ENCODE measurements at regions not wholly inside any gene's neighbourhood (a gene's known extent, or its start where the extent isn't known, plus 50 kb on each side); places are given as distances from the start of the nearest gene placed in this dataset.

- TF ChIP-seq, protein P1, sequence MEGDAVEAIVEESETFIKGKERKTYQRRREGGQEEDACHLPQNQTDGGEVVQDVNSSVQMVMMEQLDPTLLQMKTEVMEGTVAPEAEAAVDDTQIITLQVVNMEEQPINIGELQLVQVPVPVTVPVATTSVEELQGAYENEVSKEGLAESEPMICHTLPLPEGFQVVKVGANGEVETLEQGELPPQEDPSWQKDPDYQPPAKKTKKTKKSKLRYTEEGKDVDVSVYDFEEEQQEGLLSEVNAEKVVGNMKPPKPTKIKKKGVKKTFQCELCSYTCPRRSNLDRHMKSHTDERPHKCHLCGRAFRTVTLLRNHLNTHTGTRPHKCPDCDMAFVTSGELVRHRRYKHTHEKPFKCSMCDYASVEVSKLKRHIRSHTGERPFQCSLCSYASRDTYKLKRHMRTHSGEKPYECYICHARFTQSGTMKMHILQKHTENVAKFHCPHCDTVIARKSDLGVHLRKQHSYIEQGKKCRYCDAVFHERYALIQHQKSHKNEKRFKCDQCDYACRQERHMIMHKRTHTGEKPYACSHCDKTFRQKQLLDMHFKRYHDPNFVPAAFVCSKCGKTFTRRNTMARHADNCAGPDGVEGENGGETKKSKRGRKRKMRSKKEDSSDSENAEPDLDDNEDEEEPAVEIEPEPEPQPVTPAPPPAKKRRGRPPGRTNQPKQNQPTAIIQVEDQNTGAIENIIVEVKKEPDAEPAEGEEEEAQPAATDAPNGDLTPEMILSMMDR (IDR thresholded peaks at IDR 0.05 in 8 of 11, conservative IDR thresholded peaks at IDR 0.05 in 3 of 11), result no peak
- TF ChIP-seq POLR2A (IDR thresholded peaks at IDR 0.05), result no peak
Measured at GRCh38 chr5:155594270-155594669, 580.7 kb downstream of the KIF4B start.

Measured in spleen (tissue), 7 donors.